Breast epithelium (tissue), 4 donors: ENCODE measurements at regions not wholly inside any gene's neighbourhood (a gene's known extent, or its start where the extent isn't known, plus 50 kb on each side); places are given as distances from the start of the nearest gene placed in this dataset.

Source experiments
- DNase-seq, 2 donors: peaks; one replicate each; pipeline ENCODE4 v3.0.0-alpha.2; 2019; ENCODE audit warnings: low spot score in 2 of 2
- H3K27ac ChIP-seq, 2 donors: fragments of 200-600 bp; sonication (generic) in 1 of 2; one replicate each; pipeline ENCODE4 v1.5.1; 2016 to 2019; ENCODE audit warnings: mild to moderate bottlenecking in 1 of 2
- H3K27me3 ChIP-seq, 2 donors: fragments of 200-600 bp; sonication (generic) in 1 of 2; one replicate each; pipeline versions ENCODE4 v1.5.1 to v1.6.0; 2017 to 2019; ENCODE audit warnings: control low read depth in 1 of 2, mild to moderate bottlenecking in 1 of 2
- H3K36me3 ChIP-seq: fragments of 200-600 bp; one replicate; pipeline ENCODE4 v1.5.1; 2019
- H3K4me1 ChIP-seq, 2 donors: fragments of 200-600 bp; sonication (generic); one replicate each; pipeline ENCODE4 v1.5.1; 2016 to 2019; ENCODE audit warnings: control low read depth in 1 of 2
- H3K4me3 ChIP-seq, 3 donors: fragments of 200-600 bp; sonication (generic); 1 replicate in 2 of 3; 2 replicates in 1 of 3; pipeline ENCODE4 v1.5.1; 2016 to 2019; ENCODE audit warnings: mild to moderate bottlenecking in 3 of 3, moderate library complexity in 2 of 3
- H3K9me3 ChIP-seq, 2 donors: fragments of 200-600 bp; sonication (generic) in 1 of 2; one replicate each; pipeline ENCODE4 v1.5.1; 2016 to 2019; ENCODE audit warnings: control low read depth in 1 of 2
- CTCF ChIP-seq, 3 donors: fragments of 450-650 bp; IDR thresholded peaks; one replicate each; pipeline ENCODE4 v1.5.1; 2016 to 2017; ENCODE audit warnings: antibody characterized with exemption in 3 of 3, mild to moderate bottlenecking in 3 of 3, moderate library complexity in 3 of 3
- POLR2A ChIP-seq: fragments of 450-650 bp; IDR thresholded peaks from one replicate; pipeline ENCODE4 v1.6.1; 2016; ENCODE audit warnings: antibody characterized with exemption, mild to moderate bottlenecking, moderate library complexity
- POLR2AphosphoS5 ChIP-seq, 3 donors: sonication (generic); formaldehyde crosslinking; IDR thresholded peaks; one replicate each; pipeline ENCODE4 v1.6.1; 2017; ENCODE audit warnings: antibody characterized with exemption in 3 of 3
- intact Hi-C: fragments of 100-400 bp; cut with DNase I; formaldehyde crosslinking; loops from one replicate; pipeline ENCODE4 v1.15.1; 2023; ENCODE audit warnings: low total_unique reads

- Histone ChIP-seq H3K4me1 (no peaks in the 10 kb centered on the region), H3K27me3 (no peaks in the 10 kb centered on the region), H3K4me3 (no peak overlapping the region), H3K27ac (no peak overlapping the region), H3K36me3 (no peaks in the 10 kb centered on the region), H3K9me3 (no peaks in the 10 kb centered on the region)
- no peak for DNase-seq
- intact Hi-C loops: no loop called here
- TF ChIP-seq POLR2AphosphoS5 (IDR thresholded peaks at IDR 0.05) (no peak), POLR2A (no peak), CTCF (IDR thresholded peaks at IDR 0.05) (no peak)
These were observed 139.1 kb downstream of the TFPI2 start for GRCh38 chr7:93751421-93751820.

GRCh38 chr7:93750986-93751385 lies 139.6 kb downstream of the TFPI2 start:
- Histone ChIP-seq H3K27ac (no peak overlapping the region), H3K36me3 (no peaks in the 10 kb centered on the region), H3K27me3 (no peaks in the 10 kb centered on the region), H3K9me3 (no peaks in the 10 kb centered on the region), H3K4me3 (no peak overlapping the region), H3K4me1 (no peaks in the 10 kb centered on the region)
- TF ChIP-seq POLR2A (no peak), CTCF (IDR thresholded peaks at IDR 0.05) (no peak), POLR2AphosphoS5 (IDR thresholded peaks at IDR 0.05) (no peak)
- intact Hi-C loops: no loop called here
- no peak for DNase-seq

GRCh38 chr7:93747019-93747418 lies 143.5 kb downstream of the TFPI2 start:
- Histone ChIP-seq H3K4me1 (no peaks in the 10 kb centered on the region), H3K36me3 (no peaks in the 10 kb centered on the region), H3K4me3 (no peak overlapping the region), H3K27ac (no peak overlapping the region), H3K27me3 (no peaks in the 10 kb centered on the region), H3K9me3 (no peaks in the 10 kb centered on the region)
- intact Hi-C loops: no loop called here
- no peak for TF ChIP-seq POLR2AphosphoS5 (IDR thresholded peaks at IDR 0.05)
- no peak for TF ChIP-seq POLR2A
- TF ChIP-seq CTCF (IDR thresholded peaks at IDR 0.05): no peak
- DNase-seq: no peak

- H3K4me3 ChIP-seq: no peak overlapping the region
- no peak for DNase-seq
- no peak overlapping the region for H3K27ac ChIP-seq
- H3K4me1 ChIP-seq: no peaks in the 10 kb centered on the region
- no peaks in the 10 kb centered on the region for H3K27me3 ChIP-seq
- TF ChIP-seq POLR2A (no peak), POLR2AphosphoS5 (IDR thresholded peaks at IDR 0.05) (no peak), CTCF (IDR thresholded peaks at IDR 0.05) (no peak)
- H3K36me3 ChIP-seq: no peaks in the 10 kb centered on the region
- H3K9me3 ChIP-seq: no peaks in the 10 kb centered on the region
- intact Hi-C loops: no loop called here
These were observed 151.1 kb downstream of the TFPI2 start for GRCh38 chr7:93739424-93739823.

- intact Hi-C loops: no loop called here
- Histone ChIP-seq H3K4me1 (no peaks in the 10 kb centered on the region), H3K36me3 (no peaks in the 10 kb centered on the region), H3K4me3 (no peak overlapping the region), H3K27ac (no peak overlapping the region), H3K27me3 (no peaks in the 10 kb centered on the region), H3K9me3 (no peaks in the 10 kb centered on the region)
- TF ChIP-seq POLR2A (no peak), CTCF (IDR thresholded peaks at IDR 0.05) (no peak), POLR2AphosphoS5 (IDR thresholded peaks at IDR 0.05) (no peak)
- no peak for DNase-seq
These were observed 152.6 kb downstream of the TFPI2 start for GRCh38 chr7:93737953-93738352.
